ENCODE measurements at regions not wholly inside any gene's neighbourhood (a gene's known extent, or its start where the extent isn't known, plus 50 kb on each side); places are given as distances from the start of the nearest gene placed in this dataset.
"Not testable (repeated sequence)": the region's sequence is repeated elsewhere in the genome, so short reads cannot be mapped to it uniquely, and the experiment has no call there.

DNA sequence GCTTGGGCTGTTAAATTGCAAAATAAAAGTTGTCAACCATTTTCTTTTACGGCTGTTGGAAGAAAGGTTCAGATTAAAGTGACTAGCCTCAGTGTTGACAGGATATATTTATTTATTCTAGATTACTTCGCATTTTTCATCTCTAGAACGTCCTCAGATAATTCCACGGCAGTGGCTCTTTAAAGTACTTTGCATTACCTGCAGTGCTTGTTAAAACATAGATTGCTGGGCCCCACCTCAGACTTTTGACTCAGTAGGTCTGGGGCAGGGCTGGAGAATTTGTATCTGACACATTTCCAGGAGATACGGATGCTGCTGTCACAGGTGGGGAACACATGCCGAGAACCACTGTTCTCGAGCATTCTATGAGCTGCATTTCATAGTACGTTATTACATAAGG, 292.7 kb downstream of the EDEM1 start:
- DNase-seq = no peak

DNA sequence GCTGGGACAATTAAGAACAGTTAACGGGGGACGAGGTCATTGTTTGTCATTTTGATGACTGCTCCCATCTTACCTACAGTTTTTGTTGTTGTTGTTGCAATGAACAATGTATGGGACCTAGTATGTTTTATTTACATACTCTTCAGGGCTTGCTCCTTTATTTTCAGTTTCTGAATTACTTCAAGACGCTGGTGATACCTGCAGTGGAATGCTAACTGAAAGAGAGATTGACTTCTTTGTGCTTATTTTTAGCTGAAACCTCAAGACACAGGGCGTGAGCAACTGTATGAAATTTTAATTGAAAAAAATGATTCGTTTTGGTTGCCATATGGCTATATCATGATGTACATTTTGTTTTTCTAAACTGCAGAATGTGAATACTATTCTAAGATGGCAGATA, 297.9 kb downstream of the EDEM1 start:
- DNase-seq = no peak

- DNase-seq = no peak
Measured at GRCh38 chr3:5488771-5489170, 301.3 kb downstream of the EDEM1 start.

DNA sequence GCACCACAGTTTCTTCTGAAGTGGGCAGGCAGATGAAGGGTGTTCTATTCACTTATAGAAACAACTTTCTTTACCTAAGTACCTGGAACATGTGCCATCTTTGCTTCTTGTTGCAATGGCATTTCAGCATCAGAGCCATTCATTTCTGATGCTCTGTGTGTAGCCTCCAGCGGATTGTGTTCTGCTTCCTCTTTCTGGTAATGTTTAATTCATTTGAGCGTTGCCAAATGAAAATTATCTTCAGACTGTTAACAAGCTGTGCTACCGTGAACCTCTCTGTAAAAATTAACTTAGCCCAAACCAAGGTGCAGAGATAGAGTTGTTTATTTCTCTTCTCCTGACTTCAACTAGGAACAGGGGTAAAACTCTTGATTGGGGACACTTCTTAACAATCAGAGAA, 302.0 kb downstream of the EDEM1 start:
- no peak for DNase-seq

- DNase-seq = no peak
Measured at GRCh38 chr3:5494905-5495519, 307.5 kb downstream of the EDEM1 start.

DNA sequence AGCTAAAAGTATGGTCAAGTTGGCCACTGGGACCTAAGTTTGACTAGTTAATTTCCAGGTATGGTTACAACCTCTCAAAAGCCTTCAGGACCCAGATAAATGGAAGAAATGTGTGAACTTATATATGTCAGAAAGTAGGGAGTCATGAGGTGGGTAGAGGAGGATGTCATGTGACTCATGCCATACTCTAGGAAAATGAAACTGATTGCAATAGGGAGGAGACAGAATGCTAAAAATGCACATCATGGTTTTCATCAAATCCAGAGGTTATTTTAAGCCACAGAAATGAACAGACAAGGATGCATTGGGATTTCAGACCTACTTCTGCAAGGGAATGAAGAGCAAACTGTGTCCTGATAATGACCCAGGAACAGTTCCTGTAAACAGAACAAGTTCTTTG, 310.0 kb downstream of the EDEM1 start:
- DNase-seq = no peak

DNA sequence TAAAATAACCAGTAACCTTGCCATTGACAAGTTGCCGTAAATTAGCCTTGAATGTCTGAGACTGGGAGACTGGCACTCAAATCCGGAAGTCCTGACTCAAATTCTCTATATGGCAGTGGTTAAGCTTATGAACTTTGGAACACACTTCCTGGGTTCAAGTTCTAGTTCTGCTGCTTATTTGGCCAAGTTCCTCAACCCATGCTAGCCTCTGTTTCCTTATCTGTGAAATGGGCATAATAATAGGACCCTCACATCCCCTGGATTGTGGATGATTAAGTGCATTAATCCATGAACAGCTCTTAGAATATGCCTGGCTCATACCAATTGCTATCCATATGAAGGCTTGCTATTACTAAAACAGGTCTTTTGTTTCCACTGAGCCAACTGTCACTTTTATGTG, 311.5 kb downstream of the EDEM1 start:
- no peak for DNase-seq

- DNase-seq = no peak
Measured at GRCh38 chr3:5499404-5499803, 311.9 kb downstream of the EDEM1 start.

GRCh38 chr3:5503136-5503535, 315.6 kb downstream of the EDEM1 start:
- no peak for DNase-seq

GRCh38 chr3:5504135-5504534, 316.6 kb downstream of the EDEM1 start:
- no peak for DNase-seq

GRCh38 chr3:5505163-5505562, 317.7 kb downstream of the EDEM1 start:
- no peak for DNase-seq

DNA sequence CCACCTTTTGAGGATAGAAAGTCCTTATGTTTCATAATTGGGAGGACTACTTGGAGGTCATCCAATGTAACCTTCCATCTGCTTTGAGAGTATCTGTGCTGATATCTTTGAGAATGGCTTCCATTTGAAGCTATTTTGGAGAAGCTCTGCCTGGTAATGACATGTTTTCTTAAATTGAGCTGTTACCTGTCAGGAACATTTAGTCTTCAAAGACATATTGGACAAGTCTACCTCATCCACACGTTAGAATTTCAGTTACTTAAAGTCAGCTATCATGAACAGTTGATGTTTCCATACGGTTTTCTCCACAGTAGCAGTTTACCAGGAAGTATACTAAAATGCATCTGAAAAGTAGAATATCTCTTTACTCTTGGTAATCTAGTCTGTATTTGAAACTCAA, 318.5 kb downstream of the EDEM1 start:
- DNase-seq = no peak

GRCh38 chr3:5508860-5509259, 321.4 kb downstream of the EDEM1 start:
- DNase-seq = not testable (repeated sequence)

GRCh38 chr3:5510300-5510699, 322.8 kb downstream of the EDEM1 start:
- DNase-seq = no peak

DNA sequence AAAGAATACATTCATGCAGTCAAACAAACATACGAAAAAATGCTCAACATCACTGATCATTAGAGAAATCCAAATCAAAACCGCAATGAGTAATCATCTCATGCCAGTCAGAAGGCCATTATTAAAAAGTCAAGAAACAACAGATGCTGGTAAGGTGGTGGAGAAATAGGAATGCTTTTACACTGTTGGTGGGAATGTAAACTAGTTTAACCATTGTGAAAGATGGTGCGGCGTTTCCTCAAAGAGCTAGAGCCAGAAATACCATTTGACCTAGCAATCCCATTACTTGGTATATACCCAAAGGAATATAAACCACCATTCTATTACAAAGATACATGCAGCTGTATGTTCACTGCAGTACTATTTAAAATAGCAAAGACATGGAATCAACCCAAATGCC, 330.4 kb downstream of the EDEM1 start:
- DNase-seq = no peak

GRCh38 chr3:5520237-5520636, 332.7 kb downstream of the EDEM1 start:
- no peak for DNase-seq

DNA sequence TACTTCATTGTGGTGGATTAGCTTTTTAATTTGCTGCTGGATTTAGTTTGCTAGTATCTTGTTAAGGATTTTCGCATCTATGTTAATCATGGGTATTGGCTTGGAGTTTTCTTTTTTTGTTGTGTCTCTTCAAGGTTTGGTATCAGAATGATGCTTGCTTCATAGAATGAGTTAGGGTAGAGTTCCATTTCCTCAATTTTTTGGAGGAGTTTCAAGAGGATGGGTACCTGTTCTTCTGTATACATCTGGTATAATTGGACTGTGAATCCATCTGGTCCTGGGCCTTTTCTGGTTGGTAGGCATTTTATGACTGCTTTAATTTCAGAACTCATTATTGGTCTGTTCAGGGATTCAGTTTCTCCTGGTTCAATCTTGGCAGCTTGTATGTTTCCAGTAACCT, 335.6 kb downstream of the EDEM1 start:
- no peak for DNase-seq

DNA sequence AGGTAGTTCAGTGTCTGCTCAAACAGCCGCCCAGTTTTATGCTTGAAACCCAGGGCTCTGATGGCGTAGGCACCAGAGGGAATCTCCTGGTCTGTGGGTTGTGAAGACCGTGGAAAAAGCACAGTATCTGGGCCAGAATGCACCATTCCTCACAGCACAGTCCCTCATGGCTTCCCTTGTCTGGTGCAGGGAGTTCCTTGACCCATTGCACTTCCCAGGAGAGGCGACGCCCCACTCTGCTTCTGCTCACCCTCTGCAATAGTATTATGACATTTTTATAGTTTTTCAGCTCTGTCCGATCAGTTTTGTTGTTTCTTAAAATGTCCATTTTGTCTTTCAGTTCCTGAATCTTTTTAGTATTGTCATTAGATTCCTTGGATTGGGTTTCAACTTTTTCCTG, 343.5 kb downstream of the EDEM1 start:
- DNase-seq = no peak

DNA sequence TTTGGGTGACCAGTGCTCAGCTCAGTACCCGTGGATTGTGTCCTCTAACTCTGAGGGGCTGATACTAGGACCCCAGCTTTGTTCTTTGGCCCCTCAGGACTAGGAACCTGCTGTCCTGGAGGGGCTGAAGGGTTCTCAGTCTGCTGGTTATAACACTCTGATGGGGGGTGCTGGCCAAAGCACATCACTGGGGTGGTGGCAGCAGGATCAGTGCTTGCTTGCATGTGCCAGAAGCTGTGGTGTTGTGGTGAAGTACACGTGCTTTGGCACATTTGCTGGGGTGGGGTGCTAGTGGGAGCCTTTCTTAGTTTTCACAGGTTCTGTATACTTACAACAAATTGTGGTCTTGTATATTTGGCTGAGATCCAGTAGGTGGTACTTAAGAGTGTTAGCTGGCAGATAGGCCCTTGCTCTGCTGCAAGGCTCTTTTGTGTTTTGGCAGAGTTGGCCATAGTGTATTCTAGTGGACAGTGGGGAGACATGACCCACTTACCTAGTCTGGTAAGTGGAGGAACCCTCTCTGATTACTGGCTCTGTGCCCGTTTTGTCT, 344.3 kb downstream of the EDEM1 start:
- DNase-seq = no peak

DNA sequence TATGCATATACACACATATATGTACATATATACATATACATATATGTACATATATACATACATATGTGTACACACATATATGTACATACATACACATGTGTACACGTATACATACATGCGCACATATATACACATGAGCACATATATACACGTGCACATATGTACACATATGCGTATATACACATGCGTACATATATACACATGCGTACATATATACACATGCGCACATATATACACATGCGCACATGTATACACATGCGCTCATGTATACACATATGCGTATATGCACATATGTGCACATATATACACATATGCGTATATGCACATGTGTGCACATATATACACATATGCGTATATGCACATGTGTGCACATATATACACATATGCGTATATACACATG, 353.0 kb downstream of the EDEM1 start:
- DNase-seq = no peak

DNA sequence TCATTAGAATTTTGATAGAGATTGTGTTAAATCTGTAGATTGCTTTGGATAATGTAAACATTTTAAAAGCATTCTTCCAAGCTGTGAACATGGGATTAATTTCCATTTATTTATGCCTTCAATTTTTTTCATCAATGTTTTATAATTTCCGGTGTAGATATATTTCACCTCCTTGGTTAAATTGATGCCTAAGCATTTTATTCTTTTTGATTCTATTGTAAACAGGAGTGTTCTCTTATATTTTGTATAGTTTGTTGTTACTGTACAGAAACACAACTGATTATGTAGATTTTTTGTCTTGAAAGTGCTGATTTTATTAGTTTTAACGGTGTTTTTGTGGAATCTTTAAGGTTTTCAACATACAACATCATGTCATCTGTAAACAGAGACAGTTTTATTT, 355.0 kb downstream of the EDEM1 start:
- no peak for DNase-seq

- DNase-seq = no peak
Measured at GRCh38 chr3:5543047-5543446, 355.5 kb downstream of the EDEM1 start.

GRCh38 chr3:5545719-5546118, 358.2 kb downstream of the EDEM1 start:
- no peak for DNase-seq

- no peak for DNase-seq
Measured at GRCh38 chr3:5553203-5553602, 365.7 kb downstream of the EDEM1 start.

- DNase-seq = no peak
Measured at GRCh38 chr3:5554245-5554747, 366.8 kb downstream of the EDEM1 start.

Data from EL (cell line).